Neutrophil (primary cell): ENCODE measurements at regions not wholly inside any gene's neighbourhood (a gene's known extent, or its start where the extent isn't known, plus 50 kb on each side); places are given as distances from the start of the nearest gene placed in this dataset.

Experiments
- H3K27ac ChIP-seq: fragments of 200-600 bp; sonication (generic); 2 replicates; pipeline ENCODE4 v1.5.1; 2016; ENCODE audit warnings: mild to moderate bottlenecking, moderate library complexity
- H3K27me3 ChIP-seq: fragments of 200-600 bp; sonication (generic); 2 replicates; pipeline ENCODE4 v1.6.0; 2016; ENCODE audit warnings: mild to moderate bottlenecking
- H3K36me3 ChIP-seq: fragments of 200-600 bp; sonication (generic); 2 replicates; pipeline ENCODE4 v1.5.1; 2017
- H3K4me1 ChIP-seq, 2 experiments: fragments of 200-600 bp in 1 of 2; sonication (generic) in 1 of 2; 1 replicate in 1 of 2; 2 replicates in 1 of 2; pipeline versions ENCODE4 v1.5.1 to v1.6.1; 2013 to 2016; ENCODE audit warnings: low read depth in 1 of 2, low read length in 1 of 2, mild to moderate bottlenecking in 1 of 2, moderate library complexity in 1 of 2; ENCODE audit not compliant: control insufficient read depth in 1 of 2, insufficient read depth in 1 of 2
- H3K4me3 ChIP-seq, 2 experiments: fragments of 200-600 bp in 1 of 2; sonication (generic) in 1 of 2; 1 replicate in 1 of 2; 2 replicates in 1 of 2; pipeline ENCODE4 v1.5.1; 2013 to 2016; ENCODE audit warnings: low read depth in 1 of 2, low read length in 1 of 2, mild to moderate bottlenecking in 1 of 2, moderate library complexity in 1 of 2
- H3K9me3 ChIP-seq: fragments of 200-600 bp; sonication (generic); 2 replicates; pipeline ENCODE4 v1.5.1; 2016
- TF ChIP-seq, protein P1 (sequence below): fragments of 200-600 bp; sonication (generic); IDR thresholded peaks from 2 replicates; pipeline ENCODE4 v1.5.1; 2016; ENCODE audit warnings: antibody characterized with exemption

DNA sequence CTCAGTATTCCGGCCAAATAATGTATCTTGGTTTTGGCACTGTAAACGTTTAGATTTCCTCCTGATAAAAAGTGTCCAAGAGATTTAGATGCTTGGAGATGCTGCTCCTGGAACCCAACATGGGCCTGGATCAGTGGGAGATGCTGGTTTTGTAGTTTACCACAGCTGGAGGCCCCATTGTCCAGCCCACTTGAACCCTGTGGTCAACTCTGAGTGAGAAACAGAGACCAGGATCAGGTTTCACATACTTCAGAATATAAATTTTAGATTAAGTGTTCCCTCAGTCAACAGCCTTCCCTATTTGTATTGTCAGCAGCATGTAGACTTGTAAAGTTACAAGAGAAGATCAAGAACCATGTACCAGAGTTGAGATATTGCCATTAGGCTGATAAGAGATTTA is 144.7 kb upstream of the C9orf72 start:
- H3K9me3 ChIP-seq = no peaks in the 10 kb centered on the region
- H3K4me1 ChIP-seq = no peaks in the 10 kb centered on the region
- no peaks in the 10 kb centered on the region for H3K36me3 ChIP-seq
- no peaks in the 10 kb centered on the region for H3K27me3 ChIP-seq
- H3K27ac ChIP-seq = no peak overlapping the region
- no peak overlapping the region for H3K4me3 ChIP-seq
- TF ChIP-seq, protein P1, sequence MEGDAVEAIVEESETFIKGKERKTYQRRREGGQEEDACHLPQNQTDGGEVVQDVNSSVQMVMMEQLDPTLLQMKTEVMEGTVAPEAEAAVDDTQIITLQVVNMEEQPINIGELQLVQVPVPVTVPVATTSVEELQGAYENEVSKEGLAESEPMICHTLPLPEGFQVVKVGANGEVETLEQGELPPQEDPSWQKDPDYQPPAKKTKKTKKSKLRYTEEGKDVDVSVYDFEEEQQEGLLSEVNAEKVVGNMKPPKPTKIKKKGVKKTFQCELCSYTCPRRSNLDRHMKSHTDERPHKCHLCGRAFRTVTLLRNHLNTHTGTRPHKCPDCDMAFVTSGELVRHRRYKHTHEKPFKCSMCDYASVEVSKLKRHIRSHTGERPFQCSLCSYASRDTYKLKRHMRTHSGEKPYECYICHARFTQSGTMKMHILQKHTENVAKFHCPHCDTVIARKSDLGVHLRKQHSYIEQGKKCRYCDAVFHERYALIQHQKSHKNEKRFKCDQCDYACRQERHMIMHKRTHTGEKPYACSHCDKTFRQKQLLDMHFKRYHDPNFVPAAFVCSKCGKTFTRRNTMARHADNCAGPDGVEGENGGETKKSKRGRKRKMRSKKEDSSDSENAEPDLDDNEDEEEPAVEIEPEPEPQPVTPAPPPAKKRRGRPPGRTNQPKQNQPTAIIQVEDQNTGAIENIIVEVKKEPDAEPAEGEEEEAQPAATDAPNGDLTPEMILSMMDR = no peak

DNA sequence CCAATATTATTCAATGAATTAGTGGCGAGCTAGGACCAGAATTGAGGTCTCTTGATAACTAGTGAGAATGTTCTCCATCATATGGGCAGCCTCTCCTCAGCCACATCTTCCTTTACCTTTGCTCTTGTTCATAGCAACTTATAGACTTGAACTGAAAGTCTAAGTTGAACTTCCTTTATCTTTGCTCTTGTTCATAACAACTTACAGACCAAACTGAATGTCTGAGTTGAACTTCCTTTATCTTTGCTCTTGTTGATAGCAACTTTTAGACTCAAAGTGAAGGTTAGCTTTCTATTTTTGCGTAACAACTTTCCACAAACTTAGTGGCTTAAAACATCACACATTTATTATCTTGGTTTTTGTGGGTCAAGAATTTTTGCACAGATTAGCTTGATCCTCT is 146.4 kb upstream of the C9orf72 start:
- no peak overlapping the region for H3K4me3 ChIP-seq
- H3K36me3 ChIP-seq = no peaks in the 10 kb centered on the region
- TF ChIP-seq, protein P1 = no peak
- H3K27ac ChIP-seq = no peak overlapping the region
- no peaks in the 10 kb centered on the region for H3K4me1 ChIP-seq
- no peaks in the 10 kb centered on the region for H3K27me3 ChIP-seq
- no peaks in the 10 kb centered on the region for H3K9me3 ChIP-seq

DNA sequence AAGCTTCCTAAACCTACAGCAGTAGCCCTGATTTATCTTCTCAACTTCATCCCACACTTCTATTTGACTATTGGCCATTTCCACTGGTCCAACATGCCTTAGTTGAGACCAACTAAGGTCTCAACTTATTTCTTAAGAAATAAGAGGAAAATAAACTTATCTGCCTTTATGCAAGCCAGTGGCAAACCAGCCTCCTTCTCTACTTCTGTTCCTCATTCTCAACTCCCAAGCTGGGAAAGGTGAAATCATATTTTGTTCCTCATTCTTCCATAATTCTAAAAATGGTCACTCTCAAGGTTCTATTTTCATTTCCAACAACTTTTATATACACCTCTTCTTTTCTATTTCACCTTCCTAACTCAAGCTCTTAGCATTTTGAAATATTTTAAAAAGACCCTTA is 149.6 kb upstream of the C9orf72 start:
- Histone ChIP-seq H3K27me3 (no peaks in the 10 kb centered on the region), H3K27ac (no peak overlapping the region), H3K9me3 (no peaks in the 10 kb centered on the region), H3K4me3 (no peak overlapping the region), H3K36me3 (no peaks in the 10 kb centered on the region), H3K4me1 (no peaks in the 10 kb centered on the region)
- TF ChIP-seq, protein P1 = no peak

DNA sequence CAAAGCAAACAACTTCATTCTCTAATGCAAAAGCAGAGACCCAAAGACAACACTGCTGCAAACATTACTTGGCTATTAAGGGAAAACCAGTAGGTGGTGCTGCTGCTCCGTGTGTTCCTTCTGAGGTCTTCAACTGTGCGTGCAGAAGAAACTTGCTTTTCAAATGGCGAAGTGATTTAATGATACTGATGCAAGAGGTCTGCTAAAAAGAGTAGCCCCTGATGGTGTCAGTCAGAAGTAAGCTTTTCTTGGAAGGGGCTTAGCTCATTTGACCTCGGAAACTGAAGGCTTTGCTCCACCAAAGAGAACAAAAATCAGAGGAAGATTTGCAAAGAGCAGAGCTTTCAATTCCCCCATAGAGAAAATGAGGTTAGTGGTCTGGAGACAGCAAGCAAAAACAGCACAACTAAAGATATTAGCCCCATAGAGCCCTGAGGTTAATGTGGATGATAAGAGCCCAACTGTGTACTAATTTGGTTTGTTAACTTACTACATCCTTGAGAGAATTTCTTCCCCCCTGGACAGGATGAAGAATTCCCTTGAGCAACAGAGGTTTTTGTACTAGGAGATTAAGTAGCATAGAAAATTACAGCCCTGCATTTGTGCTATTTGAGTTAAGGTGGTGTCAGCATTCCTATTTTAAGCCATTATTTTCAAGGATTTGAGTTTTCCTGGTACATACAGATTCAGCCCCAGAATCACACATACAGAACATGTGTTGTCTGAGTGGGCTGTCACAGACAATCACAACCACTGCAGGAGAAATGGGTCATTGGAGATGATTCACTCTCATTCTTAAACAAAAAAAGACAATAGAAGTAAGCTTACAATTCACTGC is 153.2 kb upstream of the C9orf72 start:
- Histone ChIP-seq H3K4me1 (no peaks in the 10 kb centered on the region), H3K4me3 (no peak overlapping the region), H3K36me3 (no peaks in the 10 kb centered on the region), H3K9me3 (no peaks in the 10 kb centered on the region), H3K27ac (no peak overlapping the region), H3K27me3 (no peaks in the 10 kb centered on the region)
- TF ChIP-seq, protein P1 = no peak

GRCh38 chr9:27732494-27732893 is 159.2 kb upstream of the C9orf72 start:
- no peaks in the 10 kb centered on the region for H3K36me3 ChIP-seq
- no peaks in the 10 kb centered on the region for H3K9me3 ChIP-seq
- TF ChIP-seq, protein P1 = no peak
- no peaks in the 10 kb centered on the region for H3K4me1 ChIP-seq
- H3K27ac ChIP-seq = no peak overlapping the region
- no peak overlapping the region for H3K4me3 ChIP-seq
- no peaks in the 10 kb centered on the region for H3K27me3 ChIP-seq
